ENCODE measurements at regions not wholly inside any gene's neighbourhood (a gene's known extent, or its start where the extent isn't known, plus 50 kb on each side); places are given as distances from the start of the nearest gene placed in this dataset.

- DNase-seq, result no peak
Observed at GRCh38 chr9:29798599-29798998, 2225.3 kb upstream of the C9orf72 start.

- DNase-seq, result no peak
Observed at GRCh38 chr9:29799227-29799626, 2225.9 kb upstream of the C9orf72 start.

- no peak for DNase-seq
Observed at GRCh38 chr9:29800821-29801220, 2227.5 kb upstream of the C9orf72 start.

- no peak for DNase-seq
Observed at GRCh38 chr9:29802454-29802853, 2229.2 kb upstream of the C9orf72 start.

- no peak for DNase-seq
Observed at GRCh38 chr9:29806937-29807618, 2233.8 kb upstream of the C9orf72 start.

GRCh38 chr9:29816954-29817703, 2243.8 kb upstream of the C9orf72 start:
- DNase-seq, result no peak

GRCh38 chr9:29822458-29822857, 2249.2 kb upstream of the C9orf72 start:
- no peak for DNase-seq

GRCh38 chr9:29826421-29826820, 2253.1 kb upstream of the C9orf72 start:
- DNase-seq, result no peak

- DNase-seq, result no peak
Observed at GRCh38 chr9:29830821-29831220, 2257.5 kb upstream of the C9orf72 start.

- no peak for DNase-seq
Observed at GRCh38 chr9:29838491-29839020, 2265.3 kb upstream of the C9orf72 start.

- no peak for DNase-seq
Observed at GRCh38 chr9:29844251-29844650, 2271.0 kb upstream of the C9orf72 start.

- DNase-seq, result no peak
Observed at GRCh38 chr9:29850664-29851063, 2277.4 kb upstream of the C9orf72 start.

- no peak for DNase-seq
Observed at GRCh38 chr9:29861803-29862202, 2288.5 kb upstream of the C9orf72 start.

- no peak for DNase-seq
Observed at GRCh38 chr9:29865764-29866313, 2292.6 kb upstream of the C9orf72 start.

- DNase-seq, result no peak
Observed at GRCh38 chr9:29866556-29866955, 2293.3 kb upstream of the C9orf72 start.

GRCh38 chr9:29873579-29873978, 2300.3 kb upstream of the C9orf72 start:
- DNase-seq, result no peak

- DNase-seq, result no peak
Observed at GRCh38 chr9:29875547-29875946, 2302.3 kb upstream of the C9orf72 start.

GRCh38 chr9:29882767-29883166, 2309.5 kb upstream of the C9orf72 start:
- DNase-seq, result no peak

GRCh38 chr9:29906065-29906464, 2332.8 kb upstream of the C9orf72 start:
- no peak for DNase-seq

- DNase-seq, result no peak
Observed at GRCh38 chr9:29928072-29928471, 2354.8 kb upstream of the C9orf72 start.

- DNase-seq, result no peak
Observed at GRCh38 chr9:29939559-29939958, 2366.3 kb upstream of the C9orf72 start.

- DNase-seq, result no peak
Observed at GRCh38 chr9:29945012-29945411, 2371.7 kb upstream of the C9orf72 start.

GRCh38 chr9:29958469-29958868, 2385.2 kb upstream of the C9orf72 start:
- DNase-seq, result no peak

- DNase-seq, result no peak
Observed at GRCh38 chr9:29965834-29966233, 2392.6 kb upstream of the C9orf72 start.

Measured in DMS79 (cell line).